HG02588 (cell line): ENCODE measurements at regions not wholly inside any gene's neighbourhood (a gene's known extent, or its start where the extent isn't known, plus 50 kb on each side); places are given as distances from the start of the nearest gene placed in this dataset.
"Not testable (repeated sequence)": the region's sequence is repeated elsewhere in the genome, so short reads cannot be mapped to it uniquely, and the experiment has no call there.

ENCODE experiments used
- ATAC-seq: cut with Tn5 transposase; IDR thresholded peaks from one replicate; pipeline ENCODE4 v1.9.1; 2021; ENCODE audit warnings: mild to moderate bottlenecking, moderate library complexity; ENCODE audit not compliant: unreplicated experiment

GRCh38 chr6:125354649-125355048 lies 52.9 kb upstream of the HDDC2 start:
- no peak for ATAC-seq

- peak; percentile 50 for ATAC-seq
These were observed 55.1 kb upstream of the HDDC2 start for GRCh38 chr6:125356884-125357283.

GRCh38 chr6:125357515-125358256 lies 55.9 kb upstream of the HDDC2 start:
- peak; percentile 60 for ATAC-seq

GRCh38 chr6:125358898-125359297 lies 57.1 kb upstream of the HDDC2 start:
- ATAC-seq: no peak

GRCh38 chr6:125361868-125362267 lies 60.1 kb upstream of the HDDC2 start:
- no peak for ATAC-seq

GRCh38 chr6:125363039-125363823 lies 61.5 kb upstream of the HDDC2 start:
- ATAC-seq: no peak

- ATAC-seq: no peak
These were observed 62.0 kb upstream of the HDDC2 start for GRCh38 chr6:125363824-125364165.

- no peak for ATAC-seq
These were observed 63.5 kb upstream of the HDDC2 start for GRCh38 chr6:125365230-125365629.

GRCh38 chr6:125367036-125367782 lies 65.4 kb upstream of the HDDC2 start:
- no peak for ATAC-seq

GRCh38 chr6:125370343-125370742 lies 68.6 kb upstream of the HDDC2 start:
- ATAC-seq: no peak

- no peak for ATAC-seq
These were observed 73.2 kb upstream of the HDDC2 start for GRCh38 chr6:125375013-125375412.

GRCh38 chr6:125375821-125376220 lies 74.1 kb upstream of the HDDC2 start:
- no peak for ATAC-seq

- no peak for ATAC-seq
These were observed 75.9 kb upstream of the HDDC2 start for GRCh38 chr6:125377621-125378020.

GRCh38 chr6:125379174-125379573 lies 77.4 kb upstream of the HDDC2 start:
- ATAC-seq: no peak

- ATAC-seq: no peak
These were observed 78.7 kb upstream of the HDDC2 start for GRCh38 chr6:125380474-125380873.

GRCh38 chr6:125386337-125386736 lies 84.6 kb upstream of the HDDC2 start:
- ATAC-seq: not testable (repeated sequence)

- ATAC-seq: no peak
These were observed 90.9 kb upstream of the HDDC2 start for GRCh38 chr6:125392682-125393081.

GRCh38 chr6:125393449-125393858 lies 91.7 kb upstream of the HDDC2 start:
- no peak for ATAC-seq

- ATAC-seq: no peak
These were observed 105.0 kb upstream of the HDDC2 start for GRCh38 chr6:125406741-125407140.

GRCh38 chr6:125414507-125414906 lies 112.7 kb upstream of the HDDC2 start:
- ATAC-seq: no peak

- no peak for ATAC-seq
These were observed 114.1 kb upstream of the HDDC2 start for GRCh38 chr6:125415913-125416312.

- ATAC-seq: no peak
These were observed 120.1 kb upstream of the HDDC2 start for GRCh38 chr6:125421836-125422235.
